BE2C (cell line): ENCODE measurements at regions not wholly inside any gene's neighbourhood (a gene's known extent, or its start where the extent isn't known, plus 50 kb on each side); places are given as distances from the start of the nearest gene placed in this dataset.
"Not testable (repeated sequence)": the region's sequence is repeated elsewhere in the genome, so short reads cannot be mapped to it uniquely, and the experiment has no call there.

Experiments used
- DNase-seq: peaks from one replicate; pipeline ENCODE4 v3.0.0-alpha.2; 2020
- H3K27me3 ChIP-seq: fragments of 250-450 bp; sonication (Bioruptor Pico); 2 replicates; pipeline ENCODE4 v1.5.1; 2020; ENCODE audit warnings: mild to moderate bottlenecking
- H3K36me3 ChIP-seq: fragments of 250-450 bp; sonication (Bioruptor Pico); 2 replicates; pipeline ENCODE4 v1.5.1; 2020; ENCODE audit warnings: mild to moderate bottlenecking
- H3K4me1 ChIP-seq: fragments of 250-450 bp; sonication (Bioruptor Pico); 2 replicates; pipeline ENCODE4 v1.5.1; 2020
- H3K4me3 ChIP-seq: 2 replicates; pipeline ENCODE4 v1.5.1; 2011; ENCODE audit warnings: low read depth, low read length
- H3K9me3 ChIP-seq: fragments of 250-450 bp; sonication (Bioruptor Pico); 2 replicates; pipeline ENCODE4 v1.5.1; 2020
- CTCF ChIP-seq: IDR thresholded peaks from 2 replicates; pipeline ENCODE4 v1.5.1; 2012; ENCODE audit warnings: mild to moderate bottlenecking, low read depth, low read length

GRCh38 chr5:43840424-43841125 is 237.6 kb downstream of the NNT start:
- no peak for DNase-seq
- H3K36me3 ChIP-seq, result no peaks in the 10 kb centered on the region
- H3K4me3 ChIP-seq, result no peak overlapping the region
- no peaks in the 10 kb centered on the region for H3K4me1 ChIP-seq
- no peaks in the 10 kb centered on the region for H3K27me3 ChIP-seq
- no peak for TF ChIP-seq CTCF
- H3K9me3 ChIP-seq, result no peaks in the 10 kb centered on the region

GRCh38 chr5:43839218-43839617 is 236.2 kb downstream of the NNT start:
- H3K4me3 ChIP-seq, result no peak overlapping the region
- no peaks in the 10 kb centered on the region for H3K27me3 ChIP-seq
- no peaks in the 10 kb centered on the region for H3K9me3 ChIP-seq
- no peaks in the 10 kb centered on the region for H3K36me3 ChIP-seq
- no peak for TF ChIP-seq CTCF
- H3K4me1 ChIP-seq, result no peaks in the 10 kb centered on the region
- DNase-seq, result no peak

- Histone ChIP-seq H3K27me3 (no peaks in the 10 kb centered on the region), H3K36me3 (no peaks in the 10 kb centered on the region), H3K9me3 (no peaks in the 10 kb centered on the region), H3K4me1 (no peaks in the 10 kb centered on the region), H3K4me3 (no peak overlapping the region)
- DNase-seq, result no peak
- no peak for TF ChIP-seq CTCF
Measured at GRCh38 chr5:43837996-43838395, 235.0 kb downstream of the NNT start.

GRCh38 chr5:43837091-43837490 is 234.1 kb downstream of the NNT start:
- Histone ChIP-seq H3K4me1 (no peaks in the 10 kb centered on the region), H3K4me3 (no peak overlapping the region)

GRCh38 chr5:43833961-43834360 is 231.0 kb downstream of the NNT start:
- Histone ChIP-seq H3K27me3 (no peaks in the 10 kb centered on the region), H3K9me3 (no peaks in the 10 kb centered on the region), H3K4me3 (no peak overlapping the region), H3K36me3 (no peaks in the 10 kb centered on the region), H3K4me1 (no peaks in the 10 kb centered on the region)
- no peak for TF ChIP-seq CTCF
- DNase-seq, result no peak

More at GRCh38 chr5:43837091-43837490, 234.1 kb downstream of the NNT start:
- TF ChIP-seq CTCF, result no peak
- Histone ChIP-seq H3K27me3 (no peaks in the 10 kb centered on the region), H3K9me3 (no peaks in the 10 kb centered on the region), H3K36me3 (no peaks in the 10 kb centered on the region)
- no peak for DNase-seq

GRCh38 chr5:43824325-43824964 is 221.5 kb downstream of the NNT start:
- H3K4me1 ChIP-seq, H3K27me3 ChIP-seq, H3K4me3 ChIP-seq: not testable (repeated sequence)

GRCh38 chr5:43818394-43818793 is 215.4 kb downstream of the NNT start:
- DNase-seq, H3K4me1 ChIP-seq, H3K36me3 ChIP-seq, H3K9me3 ChIP-seq, H3K4me3 ChIP-seq, H3K27me3 ChIP-seq: not testable (repeated sequence)

More at GRCh38 chr5:43824325-43824964, 221.5 kb downstream of the NNT start:
- not testable (repeated sequence) for H3K9me3 ChIP-seq, H3K36me3 ChIP-seq, DNase-seq
